ENCODE measurements at regions not wholly inside any gene's neighbourhood (a gene's known extent, or its start where the extent isn't known, plus 50 kb on each side); places are given as distances from the start of the nearest gene placed in this dataset.
"Not testable (repeated sequence)": the region's sequence is repeated elsewhere in the genome, so short reads cannot be mapped to it uniquely, and the experiment has no call there.

DNA sequence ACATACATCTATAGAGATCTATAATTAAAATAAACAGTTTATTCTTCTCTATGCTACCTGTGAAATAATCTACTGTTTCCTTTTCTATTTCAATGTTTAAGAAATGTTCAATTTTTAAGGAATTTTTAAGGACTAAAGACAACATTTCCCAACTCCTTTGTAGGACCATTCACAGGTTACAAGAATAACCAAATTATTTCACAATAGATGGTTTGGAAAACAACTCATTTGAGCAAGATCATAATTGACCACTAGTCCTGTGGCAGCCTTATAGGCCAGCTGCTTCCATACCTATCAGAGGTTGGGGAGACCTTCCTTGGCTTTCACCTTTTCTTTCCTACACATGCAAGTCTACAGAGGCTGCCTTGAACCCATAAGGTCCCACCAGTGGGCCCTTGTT is 193.7 kb downstream of the TTC39B start:
- DNase-seq (ENCODE audit: low read depth): no peak

DNA sequence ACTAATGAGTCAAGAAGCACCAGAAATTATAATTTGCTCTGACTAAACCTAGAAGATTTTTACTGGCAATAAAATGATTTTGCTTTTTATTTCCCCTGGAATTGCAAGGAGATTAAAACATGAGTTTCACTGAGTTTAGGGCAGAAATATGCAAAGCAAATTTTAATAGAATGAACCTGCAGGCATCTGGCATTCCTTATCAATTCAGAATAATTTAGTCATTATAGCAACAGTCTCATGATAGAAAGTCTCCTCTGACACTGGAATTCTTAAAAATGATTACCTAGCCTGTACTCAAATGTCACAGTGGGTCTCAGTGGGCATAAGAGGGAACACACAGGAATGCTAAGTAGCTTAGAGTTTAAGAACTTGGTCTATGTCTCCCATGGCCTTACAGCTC is 195.9 kb downstream of the TTC39B start:
- no peak for DNase-seq (ENCODE audit: low read depth)

GRCh38 chr9:15104826-15105420 is 194.7 kb upstream of the FREM1 start:
- peak; percentile 28 for DNase-seq (ENCODE audit: low read depth)

DNA sequence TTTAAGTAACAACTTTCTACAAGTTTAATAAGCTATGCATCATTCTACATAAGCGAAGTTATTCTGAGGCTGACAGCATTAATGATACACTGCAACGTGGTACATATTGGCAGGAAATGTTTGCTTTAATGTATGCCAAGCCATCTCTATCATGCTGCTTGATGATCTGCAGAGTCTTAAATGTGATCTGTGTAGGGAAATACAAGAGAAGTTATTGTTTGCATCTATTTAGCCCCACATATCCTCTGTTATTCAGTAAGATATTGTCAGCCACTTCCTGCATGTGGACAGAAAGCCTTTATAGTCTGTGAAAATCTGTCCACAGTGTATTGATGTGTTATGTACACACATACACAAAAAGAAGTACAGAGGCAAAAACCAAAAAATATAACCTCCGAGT is 193.1 kb upstream of the FREM1 start:
- no peak for DNase-seq (ENCODE audit: low read depth)

- DNase-seq (ENCODE audit: low read depth): peak; percentile 18
Measured at GRCh38 chr9:15101095-15101494, 190.9 kb upstream of the FREM1 start.

DNA sequence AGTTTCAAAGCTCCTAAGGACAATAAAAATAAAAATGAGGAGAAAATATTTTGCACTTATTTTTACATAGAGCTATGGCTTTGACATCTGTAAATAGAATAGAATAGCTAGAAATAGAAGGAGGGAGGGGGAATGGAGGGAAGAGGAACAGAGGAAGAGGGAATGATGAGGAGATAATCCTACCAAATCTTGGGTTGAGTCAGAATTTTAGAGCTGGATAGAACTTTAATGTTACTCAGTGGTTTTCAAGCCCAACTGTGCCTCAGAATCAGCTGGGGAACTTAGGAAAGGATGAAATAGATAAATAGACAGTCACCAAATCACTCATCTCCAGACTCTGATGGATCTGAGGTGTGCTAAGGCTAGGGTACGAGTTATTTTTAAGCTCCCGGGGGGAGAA is 190.3 kb upstream of the FREM1 start:
- no peak for DNase-seq (ENCODE audit: low read depth)

GRCh38 chr9:15096972-15097371 is 186.7 kb upstream of the FREM1 start:
- no peak for DNase-seq (ENCODE audit: low read depth)

DNA sequence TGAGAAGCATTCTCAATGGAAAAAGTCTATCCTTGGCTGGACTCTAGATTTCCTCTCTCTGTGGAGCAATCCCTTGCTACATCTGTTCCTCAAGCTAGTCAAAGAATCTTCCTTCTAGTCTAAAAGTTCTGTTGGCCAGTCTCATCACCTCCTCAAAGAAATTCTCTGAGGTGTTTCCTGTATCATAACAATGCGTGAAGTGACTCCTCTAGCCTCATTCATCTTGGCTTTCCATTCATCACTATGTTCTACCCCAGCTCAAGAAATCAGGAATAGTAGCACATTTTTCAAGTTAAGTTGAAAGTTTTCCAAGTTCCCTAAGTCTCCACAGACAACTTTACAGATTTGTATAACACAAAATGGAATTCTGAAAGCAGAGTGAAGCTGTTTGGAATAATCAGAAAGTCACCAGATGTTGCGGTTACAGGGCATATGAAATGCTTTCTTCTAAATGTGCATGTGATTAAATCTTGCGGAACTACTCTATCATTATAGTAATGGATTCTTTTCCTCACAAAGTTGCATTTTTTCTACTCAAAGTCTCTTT is 176.6 kb upstream of the FREM1 start:
- peak; percentile 82 for DNase-seq (ENCODE audit: low read depth)

GRCh38 chr9:15086156-15086763 is 176.0 kb upstream of the FREM1 start:
- peak; percentile 27 for DNase-seq (ENCODE audit: low read depth)

GRCh38 chr9:15081021-15081753 is 171.0 kb upstream of the FREM1 start:
- no peak for DNase-seq (ENCODE audit: low read depth)

DNA sequence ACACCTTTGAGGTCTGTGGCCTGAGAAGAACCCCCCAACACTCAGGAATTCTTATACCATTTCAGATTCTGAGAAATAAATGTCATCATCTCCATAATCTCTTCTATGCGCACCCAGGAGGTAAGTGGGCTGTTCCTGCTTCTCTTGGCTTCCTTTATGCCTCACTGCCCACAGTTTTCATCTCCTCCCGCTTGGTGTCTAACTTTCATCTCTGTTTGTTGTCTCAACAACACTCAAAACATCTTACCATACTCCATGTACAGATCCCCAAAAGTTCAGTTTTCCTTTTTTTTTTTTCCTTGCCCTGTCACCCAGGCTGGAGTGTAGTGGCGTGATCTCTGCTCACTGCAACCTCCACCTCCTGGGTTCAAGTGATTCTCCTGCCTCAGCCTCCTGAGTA is 170.2 kb upstream of the FREM1 start:
- no peak for DNase-seq (ENCODE audit: low read depth)

DNA sequence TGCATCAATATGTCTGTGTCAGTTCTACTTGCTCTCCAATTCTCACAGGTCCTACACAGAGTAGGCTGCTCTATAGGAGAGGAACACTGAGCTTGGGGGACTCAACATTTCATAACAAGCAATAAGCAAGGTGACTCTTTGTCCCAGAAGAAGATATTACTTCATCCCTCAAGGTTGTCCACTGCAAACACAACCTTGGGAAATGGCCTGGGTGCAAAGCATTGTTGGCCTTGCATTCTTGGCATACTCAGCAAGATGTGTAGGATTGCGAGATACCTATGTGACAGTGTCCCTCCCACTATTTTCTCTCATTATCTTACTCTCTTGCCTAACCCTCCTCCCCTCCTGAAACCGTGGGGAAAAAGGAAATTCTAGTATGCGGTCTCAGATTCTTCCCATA is 169.8 kb upstream of the FREM1 start:
- no peak for DNase-seq (ENCODE audit: low read depth)

GRCh38 chr9:15077946-15078729 is 167.9 kb upstream of the FREM1 start:
- DNase-seq (ENCODE audit: low read depth): no peak

- DNase-seq (ENCODE audit: low read depth): no peak
Measured at GRCh38 chr9:15073620-15074019, 163.4 kb upstream of the FREM1 start.

DNA sequence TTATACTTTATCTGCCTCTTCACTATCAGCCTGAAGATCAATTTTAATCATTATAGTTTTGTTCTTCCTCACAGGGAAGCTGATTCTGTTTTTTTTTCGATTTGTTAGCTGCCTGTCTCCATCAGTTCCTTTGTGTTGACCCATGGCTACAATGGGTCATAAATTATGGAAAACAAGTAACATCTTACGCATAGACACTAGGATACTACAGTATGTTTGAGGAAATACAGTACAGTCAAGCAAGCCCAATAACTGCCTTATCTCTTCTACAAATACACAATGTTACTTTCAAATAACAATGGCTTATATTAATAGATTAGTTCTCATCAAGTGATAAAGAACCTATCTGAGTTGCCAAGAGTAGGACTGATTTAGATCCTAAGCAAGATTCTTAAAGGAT is 160.5 kb upstream of the FREM1 start:
- DNase-seq (ENCODE audit: low read depth): no peak

DNA sequence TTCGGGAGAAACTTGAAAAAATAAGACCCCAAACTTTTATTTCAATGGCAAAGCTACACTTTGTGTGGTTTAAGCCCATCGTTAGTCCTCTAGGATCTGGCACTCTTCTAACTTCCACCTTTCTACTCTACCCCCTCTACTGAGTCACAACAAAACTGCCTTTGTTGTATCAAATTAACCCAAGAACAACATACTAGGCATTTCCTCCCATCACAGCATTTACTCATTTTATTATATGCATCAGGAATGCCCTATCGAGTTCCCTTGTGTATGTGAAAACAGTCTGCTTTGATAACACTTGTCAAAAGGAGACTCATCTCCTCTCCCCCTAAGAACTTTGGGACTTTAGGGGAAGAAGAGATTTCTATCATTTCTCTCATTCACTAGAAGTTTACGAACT is 158.9 kb upstream of the FREM1 start:
- no peak for DNase-seq (ENCODE audit: low read depth)

- DNase-seq (ENCODE audit: low read depth): no peak
Measured at GRCh38 chr9:15068261-15068660, 158.0 kb upstream of the FREM1 start.

GRCh38 chr9:15059003-15059402 is 148.8 kb upstream of the FREM1 start:
- no peak for DNase-seq (ENCODE audit: low read depth)

- DNase-seq (ENCODE audit: low read depth): no peak
Measured at GRCh38 chr9:15058236-15058635, 148.0 kb upstream of the FREM1 start.

GRCh38 chr9:15055284-15055683 is 145.1 kb upstream of the FREM1 start:
- DNase-seq (ENCODE audit: low read depth): not testable (repeated sequence)

GRCh38 chr9:15048772-15049171 is 138.5 kb upstream of the FREM1 start:
- no peak for DNase-seq (ENCODE audit: low read depth)

- no peak for DNase-seq (ENCODE audit: low read depth)
Measured at GRCh38 chr9:15047028-15047551, 136.9 kb upstream of the FREM1 start.
